Stimulated activated CD4-positive, alpha-beta T cell treated with anti-CD3 and anti-CD28 coated beads, Interleukin-15, amount 100 ng/mL, for 48 hours (primary cell): ENCODE measurements at regions not wholly inside any gene's neighbourhood (a gene's known extent, or its start where the extent isn't known, plus 50 kb on each side); places are given as distances from the start of the nearest gene placed in this dataset.

Experiments
- DNase-seq, 2 donors: peaks; one replicate each; pipeline ENCODE4 v3.0.0-alpha.2; 2020; ENCODE audit warnings: low read depth in 2 of 2

GRCh38 chr14:62143245-62143644 lies 381.0 kb downstream of the SNAPC1 start:
- DNase-seq: no peak

GRCh38 chr14:62144863-62145262 lies 382.6 kb downstream of the SNAPC1 start:
- DNase-seq: no peak

- DNase-seq: no peak
These were observed 383.8 kb downstream of the SNAPC1 start for GRCh38 chr14:62146030-62146429.

GRCh38 chr14:62156052-62156451 lies 393.8 kb downstream of the SNAPC1 start:
- no peak for DNase-seq

GRCh38 chr14:62158779-62159178 lies 396.6 kb downstream of the SNAPC1 start:
- DNase-seq: no peak

GRCh38 chr14:62159314-62159713 lies 397.1 kb downstream of the SNAPC1 start:
- no peak for DNase-seq

GRCh38 chr14:62162998-62163589 lies 400.9 kb downstream of the SNAPC1 start:
- no peak for DNase-seq

- no peak for DNase-seq
These were observed 406.4 kb downstream of the SNAPC1 start for GRCh38 chr14:62168564-62169155.

GRCh38 chr14:62179367-62180018 lies 417.3 kb downstream of the SNAPC1 start:
- DNase-seq: no peak

- no peak for DNase-seq
These were observed 419.4 kb downstream of the SNAPC1 start for GRCh38 chr14:62181591-62181990.

- DNase-seq: no peak
These were observed 422.9 kb downstream of the SNAPC1 start for GRCh38 chr14:62185078-62185477.

GRCh38 chr14:62187265-62187664 lies 425.0 kb downstream of the SNAPC1 start:
- no peak for DNase-seq

- DNase-seq: no peak
These were observed 427.5 kb downstream of the SNAPC1 start for GRCh38 chr14:62189698-62190097.

GRCh38 chr14:62206456-62206855 lies 444.2 kb downstream of the SNAPC1 start:
- no peak for DNase-seq

- DNase-seq: no peak
These were observed 447.2 kb downstream of the SNAPC1 start for GRCh38 chr14:62209287-62209899.

GRCh38 chr14:62213516-62213915 lies 451.3 kb downstream of the SNAPC1 start:
- no peak for DNase-seq

- no peak for DNase-seq
These were observed 453.9 kb downstream of the SNAPC1 start for GRCh38 chr14:62216121-62216520.

- DNase-seq: no peak
These were observed 472.6 kb downstream of the SNAPC1 start for GRCh38 chr14:62234849-62235248.

GRCh38 chr14:62244221-62244620 lies 482.0 kb downstream of the SNAPC1 start:
- no peak for DNase-seq

- DNase-seq: no peak
These were observed 485.0 kb downstream of the SNAPC1 start for GRCh38 chr14:62247266-62247665.

GRCh38 chr14:62251237-62251636 lies 489.0 kb downstream of the SNAPC1 start:
- DNase-seq: no peak

GRCh38 chr14:62253171-62253570 lies 491.0 kb downstream of the SNAPC1 start:
- DNase-seq: no peak

- DNase-seq: no peak
These were observed 491.7 kb downstream of the SNAPC1 start for GRCh38 chr14:62253911-62254310.
